ELR (cell line): ENCODE measurements at regions not wholly inside any gene's neighbourhood (a gene's known extent, or its start where the extent isn't known, plus 50 kb on each side); places are given as distances from the start of the nearest gene placed in this dataset.

Experiments
- DNase-seq: peaks from one replicate; pipeline ENCODE4 v3.0.0-alpha.2; 2015; ENCODE audit warnings: low read depth

- peak; percentile 27 for DNase-seq
Measured at GRCh38 chr13:48761256-48761655, 107.5 kb downstream of the CYSLTR2 start.

- peak; percentile 90 for DNase-seq
Measured at GRCh38 chr13:48769107-48769704, 115.5 kb downstream of the CYSLTR2 start.

GRCh38 chr13:48770372-48770771, 116.6 kb downstream of the CYSLTR2 start:
- no peak for DNase-seq

GRCh38 chr13:48772908-48773307, 119.2 kb downstream of the CYSLTR2 start:
- DNase-seq = no peak

GRCh38 chr13:48773531-48774275, 120.0 kb downstream of the CYSLTR2 start:
- peak; percentile 26 for DNase-seq

- DNase-seq = peak; percentile 62
Measured at GRCh38 chr13:48775285-48775684, 121.6 kb downstream of the CYSLTR2 start.

- peak; percentile 95 for DNase-seq
Measured at GRCh38 chr13:48775804-48776203, 122.1 kb downstream of the CYSLTR2 start.

GRCh38 chr13:48776401-48776800, 122.7 kb downstream of the CYSLTR2 start:
- peak; percentile 46 for DNase-seq

GRCh38 chr13:48778610-48779009, 124.9 kb downstream of the CYSLTR2 start:
- DNase-seq = peak; percentile 30

GRCh38 chr13:48780713-48781341, 127.1 kb downstream of the CYSLTR2 start:
- DNase-seq = no peak

- no peak for DNase-seq
Measured at GRCh38 chr13:48782429-48782840, 128.7 kb downstream of the CYSLTR2 start.

- DNase-seq = peak; percentile 95
Measured at GRCh38 chr13:48783181-48783630, 129.5 kb downstream of the CYSLTR2 start.

- DNase-seq = no peak
Measured at GRCh38 chr13:48783695-48784230, 130.0 kb downstream of the CYSLTR2 start.

GRCh38 chr13:48784916-48785548, 131.3 kb downstream of the CYSLTR2 start:
- no peak for DNase-seq

- no peak for DNase-seq
Measured at GRCh38 chr13:48790199-48790598, 136.5 kb downstream of the CYSLTR2 start.

GRCh38 chr13:48790966-48791365, 137.2 kb downstream of the CYSLTR2 start:
- DNase-seq = no peak

GRCh38 chr13:48797127-48797526, 143.4 kb downstream of the CYSLTR2 start:
- DNase-seq = no peak

- DNase-seq = no peak
Measured at GRCh38 chr13:48797761-48798160, 144.0 kb downstream of the CYSLTR2 start.

- no peak for DNase-seq
Measured at GRCh38 chr13:48798180-48798579, 144.5 kb downstream of the CYSLTR2 start.

GRCh38 chr13:48801255-48801654, 147.5 kb downstream of the CYSLTR2 start:
- peak; percentile 68 for DNase-seq

- DNase-seq = peak; percentile 44
Measured at GRCh38 chr13:48804821-48805601, 151.3 kb downstream of the CYSLTR2 start.

- DNase-seq = no peak
Measured at GRCh38 chr13:48806522-48806921, 152.8 kb downstream of the CYSLTR2 start.
